GM12874 (cell line): ENCODE measurements at regions not wholly inside any gene's neighbourhood (a gene's known extent, or its start where the extent isn't known, plus 50 kb on each side); places are given as distances from the start of the nearest gene placed in this dataset.

Experiments
- TF ChIP-seq, protein P1 (sequence below): IDR thresholded peaks from 2 replicates; pipeline ENCODE4 v1.5.1; 2011; ENCODE audit warnings: low read depth, mild to moderate bottlenecking, control low read depth, low read length, moderate library complexity; ENCODE audit not compliant: insufficient read depth

DNA sequence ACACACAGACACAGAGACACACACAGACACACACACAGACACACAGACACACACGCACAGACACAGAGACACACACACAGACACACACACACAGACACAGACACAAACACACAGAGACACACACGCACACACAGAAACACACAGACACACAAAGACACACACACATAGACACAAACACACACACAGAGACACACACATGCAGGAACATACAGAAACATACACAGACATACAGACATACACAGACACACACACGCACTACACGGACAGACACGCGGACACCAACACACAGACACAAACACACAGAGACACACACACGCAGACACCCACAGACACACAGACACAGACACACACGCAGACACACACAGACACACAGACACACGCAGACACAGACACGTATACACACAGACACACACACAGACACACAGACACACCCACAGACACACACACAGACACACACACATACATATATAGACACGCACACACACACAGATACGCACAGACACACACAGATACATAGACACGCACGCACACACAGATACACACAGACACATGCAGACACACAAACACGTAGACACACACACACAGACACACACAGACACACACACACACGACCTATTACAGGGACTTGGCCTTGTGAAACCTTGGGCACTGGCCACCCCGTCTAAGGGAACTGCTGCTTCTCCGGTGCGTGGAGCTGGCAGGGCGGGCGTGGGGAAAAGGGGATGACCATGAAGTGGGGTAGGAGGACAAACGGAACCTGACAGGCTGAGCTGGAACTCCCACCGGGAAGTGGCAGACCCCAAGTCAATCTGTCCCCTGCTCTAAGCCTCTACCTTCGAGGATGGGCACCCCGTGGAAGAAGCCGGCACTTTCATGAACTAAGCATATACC is 211.4 kb downstream of the TFCP2L1 start:
- TF ChIP-seq, protein P1, sequence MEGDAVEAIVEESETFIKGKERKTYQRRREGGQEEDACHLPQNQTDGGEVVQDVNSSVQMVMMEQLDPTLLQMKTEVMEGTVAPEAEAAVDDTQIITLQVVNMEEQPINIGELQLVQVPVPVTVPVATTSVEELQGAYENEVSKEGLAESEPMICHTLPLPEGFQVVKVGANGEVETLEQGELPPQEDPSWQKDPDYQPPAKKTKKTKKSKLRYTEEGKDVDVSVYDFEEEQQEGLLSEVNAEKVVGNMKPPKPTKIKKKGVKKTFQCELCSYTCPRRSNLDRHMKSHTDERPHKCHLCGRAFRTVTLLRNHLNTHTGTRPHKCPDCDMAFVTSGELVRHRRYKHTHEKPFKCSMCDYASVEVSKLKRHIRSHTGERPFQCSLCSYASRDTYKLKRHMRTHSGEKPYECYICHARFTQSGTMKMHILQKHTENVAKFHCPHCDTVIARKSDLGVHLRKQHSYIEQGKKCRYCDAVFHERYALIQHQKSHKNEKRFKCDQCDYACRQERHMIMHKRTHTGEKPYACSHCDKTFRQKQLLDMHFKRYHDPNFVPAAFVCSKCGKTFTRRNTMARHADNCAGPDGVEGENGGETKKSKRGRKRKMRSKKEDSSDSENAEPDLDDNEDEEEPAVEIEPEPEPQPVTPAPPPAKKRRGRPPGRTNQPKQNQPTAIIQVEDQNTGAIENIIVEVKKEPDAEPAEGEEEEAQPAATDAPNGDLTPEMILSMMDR, result no peak

DNA sequence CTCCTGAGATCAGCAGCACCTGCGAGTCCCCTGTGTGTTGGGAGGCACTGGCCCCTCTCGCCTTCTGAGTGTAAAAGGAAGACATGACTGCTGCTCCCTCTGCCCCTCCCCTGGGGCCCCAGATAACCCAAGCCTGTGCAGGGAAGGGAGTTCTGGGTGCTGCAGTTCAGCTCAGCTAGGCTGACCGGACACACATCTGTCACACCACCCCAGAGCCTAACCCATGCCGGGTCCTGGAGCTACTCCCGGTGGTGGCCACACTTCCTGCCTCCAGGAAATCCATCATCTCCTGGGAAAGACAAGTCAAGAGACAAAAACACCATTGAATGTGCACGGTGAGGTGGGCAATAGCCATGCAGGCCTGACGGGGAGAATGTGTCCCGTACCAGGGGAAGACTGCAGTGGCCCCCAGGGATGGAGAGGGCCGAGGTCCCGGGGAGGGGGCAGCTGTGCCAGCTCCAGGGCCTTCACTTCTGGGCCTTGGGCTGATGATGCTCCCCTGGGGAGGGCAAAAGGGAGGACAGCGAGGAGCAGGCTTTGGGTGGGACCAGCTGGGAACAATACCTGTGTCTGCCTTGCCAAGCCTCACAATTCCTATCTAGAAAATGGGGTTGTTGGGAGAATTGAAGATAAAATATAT is 210.6 kb downstream of the TFCP2L1 start:
- TF ChIP-seq, protein P1, result no peak

DNA sequence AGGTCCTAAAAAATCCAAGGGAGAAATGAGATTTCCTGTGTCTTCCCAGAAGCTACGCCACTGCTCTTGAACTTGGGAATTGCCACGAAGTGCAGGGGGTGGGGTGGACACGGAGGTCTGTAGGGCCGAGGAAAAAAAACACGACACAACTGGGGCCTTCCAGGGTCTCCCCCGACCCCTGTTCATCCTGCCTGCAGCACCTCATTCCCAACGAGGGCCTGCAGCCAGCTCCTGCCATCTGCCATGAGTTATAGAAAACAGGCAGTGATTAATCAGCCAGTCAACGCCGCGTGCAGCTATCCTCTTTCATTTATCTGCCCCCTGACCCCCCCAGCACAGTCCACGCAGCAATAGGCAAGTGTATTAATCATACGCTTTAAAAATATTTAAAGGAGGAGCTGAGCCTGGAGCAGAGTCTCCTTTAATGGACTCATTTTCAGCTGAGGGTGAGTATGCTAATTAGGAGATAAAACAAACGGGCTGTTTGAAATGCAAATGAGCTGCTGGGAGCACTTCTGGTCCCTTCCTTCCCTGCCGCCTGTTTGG is 209.9 kb downstream of the TFCP2L1 start:
- TF ChIP-seq, protein P1, result no peak

DNA sequence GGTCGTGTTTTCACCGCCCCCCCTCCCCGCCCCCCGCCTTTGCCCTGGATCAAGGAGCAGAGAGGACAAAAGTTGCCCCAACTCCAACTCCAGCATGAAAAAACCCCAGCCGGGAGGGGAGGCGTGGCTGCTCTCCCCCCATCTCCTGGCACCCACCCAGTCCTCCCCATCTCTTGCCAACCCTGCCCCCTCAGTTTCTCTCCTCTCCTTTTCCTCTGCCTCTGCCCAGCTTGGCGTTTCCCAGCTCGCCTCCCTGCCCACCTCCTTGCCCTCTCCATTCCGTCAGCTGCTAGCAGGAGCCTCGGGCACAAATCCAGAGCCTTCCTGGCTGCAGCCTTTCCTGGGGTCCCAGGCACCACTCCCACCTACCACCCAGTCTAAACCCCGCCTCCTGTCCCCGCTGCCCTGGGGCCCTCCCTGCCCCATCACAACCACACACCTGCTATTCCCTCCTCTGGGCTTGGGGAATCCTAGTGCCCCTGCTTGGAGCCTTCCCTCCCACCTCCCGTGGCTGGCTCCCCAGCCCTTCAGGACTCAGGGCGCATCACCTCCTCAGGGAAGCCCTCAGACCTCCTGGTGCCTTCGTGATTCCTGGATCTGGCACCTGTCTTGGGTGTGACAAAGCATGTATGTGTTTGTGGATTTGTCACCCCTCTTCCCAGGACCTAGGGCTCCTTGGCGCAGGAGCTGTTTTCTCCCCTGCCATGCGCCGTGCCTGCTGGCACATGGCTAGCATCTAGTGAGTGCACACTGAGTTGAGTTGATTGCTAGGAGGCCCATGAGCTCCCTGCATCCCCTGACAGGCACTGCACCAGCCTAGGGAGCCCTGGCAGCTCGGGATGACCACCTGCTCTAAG is 209.1 kb downstream of the TFCP2L1 start:
- TF ChIP-seq, protein P1, result no peak

DNA sequence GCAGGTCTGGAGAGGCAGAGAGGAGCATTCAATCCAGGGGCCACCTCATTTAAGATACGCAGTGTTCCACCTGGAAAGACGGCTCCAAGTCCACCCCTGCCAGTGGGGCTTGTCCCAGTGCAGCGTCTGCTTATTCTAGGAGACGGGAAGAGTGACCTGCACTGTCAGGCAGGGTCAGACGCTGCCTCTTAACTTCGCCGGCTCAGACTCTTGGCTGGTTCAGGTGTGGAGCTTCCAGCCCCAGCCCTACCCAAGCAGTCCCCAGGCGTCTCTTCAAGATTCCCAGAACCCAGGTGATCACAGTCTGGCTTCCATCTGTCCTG is 208.5 kb downstream of the TFCP2L1 start:
- TF ChIP-seq, protein P1, result no peak

DNA sequence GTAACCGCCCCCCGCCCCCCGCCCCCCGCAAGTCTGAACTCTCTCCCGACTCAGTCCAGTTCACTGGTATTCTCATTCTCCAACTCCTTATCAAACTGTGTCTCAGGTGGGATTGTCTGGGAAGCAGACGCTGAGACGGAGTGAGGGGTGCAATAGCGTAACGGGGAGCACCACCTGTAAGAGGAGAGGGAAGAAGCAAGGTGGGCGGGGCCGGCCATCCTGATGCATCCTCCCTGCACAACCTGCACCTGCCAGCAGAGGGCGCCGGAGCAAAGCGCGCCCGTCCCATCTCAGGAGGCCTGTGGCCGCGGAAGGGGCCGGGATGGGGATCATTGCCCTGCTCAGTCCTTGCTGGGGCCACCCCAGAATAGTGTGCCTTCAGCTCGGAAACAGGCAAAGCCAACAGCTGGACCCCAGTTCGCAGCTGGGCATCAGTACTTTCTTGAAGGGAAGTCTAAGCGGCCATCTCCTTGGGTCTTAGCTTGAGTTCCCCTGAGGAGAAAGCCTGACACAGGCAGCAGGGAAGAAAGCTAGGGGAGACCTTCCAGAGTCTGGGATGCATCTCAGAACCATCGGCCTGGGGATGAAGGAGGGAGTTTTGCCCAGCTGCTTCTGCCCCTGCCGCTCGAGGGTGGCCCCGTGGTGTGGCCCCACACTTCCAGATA is 208.0 kb downstream of the TFCP2L1 start:
- TF ChIP-seq, protein P1, result peak; percentile 95
